ENCODE measurements at regions not wholly inside any gene's neighbourhood (a gene's known extent, or its start where the extent isn't known, plus 50 kb on each side); places are given as distances from the start of the nearest gene placed in this dataset.
A peak's percentile ranks its signal among the peaks of the same experiment; 100 is the strongest.

DNA sequence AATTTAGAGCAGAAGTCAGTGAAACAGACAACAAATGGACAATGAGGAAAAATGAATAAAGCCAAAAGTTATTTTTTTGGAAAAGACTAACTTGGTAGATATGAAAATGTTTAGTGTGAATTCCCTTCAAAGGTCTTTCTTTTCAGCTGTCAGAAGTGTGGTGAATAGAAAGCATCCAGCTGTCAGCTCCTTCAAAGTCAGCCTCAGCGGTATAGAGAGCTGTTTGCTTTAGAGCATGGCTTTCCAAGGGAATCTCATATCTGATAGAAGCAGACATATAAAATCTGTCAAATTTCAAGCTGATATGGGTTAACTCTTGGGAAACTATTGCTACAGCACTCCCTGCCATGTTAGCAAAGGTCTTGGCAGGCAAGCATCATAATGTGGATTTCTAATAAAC is 309.3 kb downstream of the CASP12 start:
- no peak overlapping the region for H3K9ac ChIP-seq (ENCODE audit: low read length in 3 of 3)
- H3K4me1 ChIP-seq (ENCODE audit: control insufficient read depth in 2 of 3, insufficient read depth in 2 of 3, low read depth in 1 of 3, low read length in 3 of 3): no peaks in the 10 kb centered on the region
- H3K27me3 ChIP-seq (ENCODE audit: control insufficient read depth, insufficient read depth, low read length): no peaks in the 10 kb centered on the region
- FAIRE-seq (no peak), DNase-seq (peak in 2 of 5 donors; percentile 14 to 39)
- H3K27ac ChIP-seq (ENCODE audit: low read depth in 2 of 2, low read length in 2 of 2): no peak overlapping the region
- TF ChIP-seq, protein P1, sequence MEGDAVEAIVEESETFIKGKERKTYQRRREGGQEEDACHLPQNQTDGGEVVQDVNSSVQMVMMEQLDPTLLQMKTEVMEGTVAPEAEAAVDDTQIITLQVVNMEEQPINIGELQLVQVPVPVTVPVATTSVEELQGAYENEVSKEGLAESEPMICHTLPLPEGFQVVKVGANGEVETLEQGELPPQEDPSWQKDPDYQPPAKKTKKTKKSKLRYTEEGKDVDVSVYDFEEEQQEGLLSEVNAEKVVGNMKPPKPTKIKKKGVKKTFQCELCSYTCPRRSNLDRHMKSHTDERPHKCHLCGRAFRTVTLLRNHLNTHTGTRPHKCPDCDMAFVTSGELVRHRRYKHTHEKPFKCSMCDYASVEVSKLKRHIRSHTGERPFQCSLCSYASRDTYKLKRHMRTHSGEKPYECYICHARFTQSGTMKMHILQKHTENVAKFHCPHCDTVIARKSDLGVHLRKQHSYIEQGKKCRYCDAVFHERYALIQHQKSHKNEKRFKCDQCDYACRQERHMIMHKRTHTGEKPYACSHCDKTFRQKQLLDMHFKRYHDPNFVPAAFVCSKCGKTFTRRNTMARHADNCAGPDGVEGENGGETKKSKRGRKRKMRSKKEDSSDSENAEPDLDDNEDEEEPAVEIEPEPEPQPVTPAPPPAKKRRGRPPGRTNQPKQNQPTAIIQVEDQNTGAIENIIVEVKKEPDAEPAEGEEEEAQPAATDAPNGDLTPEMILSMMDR (IDR thresholded peaks at IDR 0.05; ENCODE audit: borderline replicate concordance, extremely low read depth, insufficient read depth): no peak
- intact Hi-C loops (cut with DNase I): no loop called here
- H3K9me3 ChIP-seq (ENCODE audit: control insufficient read depth in 2 of 3, insufficient read depth in 1 of 3, low read length in 3 of 3): no peaks in the 10 kb centered on the region
- no peak overlapping the region for H3K4me3 ChIP-seq (ENCODE audit: low read length in 3 of 3)
- H3K36me3 ChIP-seq (ENCODE audit: control insufficient read depth in 2 of 3, insufficient read depth in 3 of 3, low read length in 3 of 3): no peaks in the 10 kb centered on the region

DNA sequence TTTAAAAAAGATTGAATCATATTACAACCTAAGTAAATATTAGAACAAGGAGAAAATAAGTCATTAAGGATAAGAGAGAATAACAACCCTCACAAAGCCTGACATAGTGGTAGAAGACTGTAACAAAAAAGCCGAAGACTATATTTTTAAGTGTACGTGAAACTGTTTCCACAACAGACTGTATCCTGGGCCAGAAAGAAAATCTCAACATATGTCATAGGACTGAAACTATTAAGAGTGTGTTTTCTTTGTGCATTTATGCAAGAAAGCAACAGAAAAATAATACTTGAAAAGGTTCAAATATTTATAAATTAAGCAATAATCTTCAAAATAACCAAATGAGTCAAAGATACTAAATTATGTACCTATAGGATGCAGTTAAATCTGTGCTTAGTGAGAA is 309.8 kb downstream of the CASP12 start:
- Histone ChIP-seq H3K4me3 (ENCODE audit: low read length in 3 of 3) (no peak overlapping the region), H3K4me1 (ENCODE audit: control insufficient read depth in 2 of 3, insufficient read depth in 2 of 3, low read depth in 1 of 3, low read length in 3 of 3) (no peaks in the 10 kb centered on the region), H3K27ac (ENCODE audit: low read depth in 2 of 2, low read length in 2 of 2) (no peak overlapping the region), H3K27me3 (ENCODE audit: control insufficient read depth, insufficient read depth, low read length) (no peaks in the 10 kb centered on the region), H3K36me3 (ENCODE audit: control insufficient read depth in 2 of 3, insufficient read depth in 3 of 3, low read length in 3 of 3) (no peaks in the 10 kb centered on the region), H3K9me3 (ENCODE audit: control insufficient read depth in 2 of 3, insufficient read depth in 1 of 3, low read length in 3 of 3) (no peaks in the 10 kb centered on the region), H3K9ac (ENCODE audit: low read length in 3 of 3) (no peak overlapping the region)
- TF ChIP-seq, protein P1 (IDR thresholded peaks at IDR 0.05; ENCODE audit: borderline replicate concordance, extremely low read depth, insufficient read depth): no peak
- FAIRE-seq (no peak), DNase-seq (peak in 1 of 5 donors; percentile 35)
- intact Hi-C loops (cut with DNase I): no loop called here

DNA sequence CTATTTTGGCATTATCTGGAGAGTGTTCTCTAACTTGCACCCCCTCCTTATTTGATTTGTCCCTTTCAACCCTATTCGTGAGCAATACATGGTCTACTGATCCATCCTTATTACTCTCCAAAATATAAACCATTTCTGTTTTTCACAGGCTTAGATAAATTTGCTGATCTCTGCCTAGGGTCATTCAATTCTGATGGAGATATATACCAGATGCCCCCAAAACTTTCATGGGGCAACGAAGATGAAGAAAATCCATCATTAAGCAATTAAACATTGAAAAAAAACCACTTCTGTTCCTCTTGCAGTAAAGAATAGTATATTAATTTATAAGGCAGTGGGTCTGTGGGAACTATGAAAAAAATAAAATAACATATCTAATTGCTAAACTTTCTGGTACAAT is 313.4 kb downstream of the CASP12 start:
- Histone ChIP-seq H3K9me3 (ENCODE audit: control insufficient read depth in 2 of 3, insufficient read depth in 1 of 3, low read length in 3 of 3) (no peaks in the 10 kb centered on the region), H3K27me3 (ENCODE audit: control insufficient read depth, insufficient read depth, low read length) (no peaks in the 10 kb centered on the region), H3K27ac (ENCODE audit: low read depth in 2 of 2, low read length in 2 of 2) (no peak overlapping the region), H3K36me3 (ENCODE audit: control insufficient read depth in 2 of 3, insufficient read depth in 3 of 3, low read length in 3 of 3) (no peaks in the 10 kb centered on the region), H3K4me3 (ENCODE audit: low read length in 3 of 3) (no peak overlapping the region), H3K9ac (ENCODE audit: low read length in 3 of 3) (no peak overlapping the region), H3K4me1 (ENCODE audit: control insufficient read depth in 2 of 3, insufficient read depth in 2 of 3, low read depth in 1 of 3, low read length in 3 of 3) (no peaks in the 10 kb centered on the region)
- intact Hi-C loops (cut with DNase I): no loop called here
- no peak for FAIRE-seq
- DNase-seq: no peak
- TF ChIP-seq, protein P1 (IDR thresholded peaks at IDR 0.05; ENCODE audit: borderline replicate concordance, extremely low read depth, insufficient read depth): no peak

DNA sequence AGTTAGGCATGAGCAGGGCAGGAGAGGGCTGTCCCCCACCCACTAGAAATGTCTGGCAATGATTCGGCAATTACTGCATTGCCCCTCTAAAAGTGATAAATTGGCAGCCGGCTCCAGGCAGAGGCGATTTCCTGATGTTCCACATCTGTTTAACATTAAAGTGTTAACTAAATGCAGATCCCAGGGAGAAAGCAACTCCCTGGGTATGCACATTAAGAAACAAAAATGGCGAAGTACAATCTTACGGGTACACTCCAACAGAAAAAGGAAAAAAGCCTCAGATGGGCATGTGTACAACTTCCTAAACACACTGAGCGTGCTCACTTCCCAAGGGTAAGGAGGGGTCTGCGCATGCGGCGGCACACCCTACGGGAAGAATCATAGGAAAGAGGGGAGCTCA is 314.4 kb downstream of the CASP12 start:
- Histone ChIP-seq H3K4me1 (ENCODE audit: control insufficient read depth in 2 of 3, insufficient read depth in 2 of 3, low read depth in 1 of 3, low read length in 3 of 3) (no peaks in the 10 kb centered on the region), H3K27me3 (ENCODE audit: control insufficient read depth, insufficient read depth, low read length) (no peaks in the 10 kb centered on the region), H3K9me3 (ENCODE audit: control insufficient read depth in 2 of 3, insufficient read depth in 1 of 3, low read length in 3 of 3) (no peaks in the 10 kb centered on the region), H3K4me3 (ENCODE audit: low read length in 3 of 3) (no peak overlapping the region), H3K9ac (ENCODE audit: low read length in 3 of 3) (no peak overlapping the region), H3K27ac (ENCODE audit: low read depth in 2 of 2, low read length in 2 of 2) (no peak overlapping the region), H3K36me3 (ENCODE audit: control insufficient read depth in 2 of 3, insufficient read depth in 3 of 3, low read length in 3 of 3) (no peaks in the 10 kb centered on the region)
- DNase-seq: no peak
- intact Hi-C loops (cut with DNase I): no loop called here
- TF ChIP-seq, protein P1 (IDR thresholded peaks at IDR 0.05; ENCODE audit: borderline replicate concordance, extremely low read depth, insufficient read depth): no peak
- FAIRE-seq: no peak

Data from kidney (tissue), 13 donors.